Gastrocnemius medialis (tissue), 4 donors: ENCODE measurements at regions not wholly inside any gene's neighbourhood (a gene's known extent, or its start where the extent isn't known, plus 50 kb on each side); places are given as distances from the start of the nearest gene placed in this dataset.

Experiments
- POLR2A ChIP-seq, 2 donors: fragments of 450-650 bp; IDR thresholded peaks; one replicate each; pipeline ENCODE4 v1.6.1; 2017; ENCODE audit warnings: antibody characterized with exemption in 2 of 2, mild to moderate bottlenecking in 2 of 2, moderate library complexity in 2 of 2
- TF ChIP-seq, protein P1 (sequence below), 5 experiments: fragments of 450-650 bp in 3 of 5; fragments of 200-600 bp in 2 of 5; sonication (generic) in 2 of 5; IDR thresholded peaks in 4 of 5; conservative IDR thresholded peaks in 1 of 5; 1 replicate in 4 of 5; 2 replicates in 1 of 5; pipeline ENCODE4 v1.5.1; 2016 to 2019; ENCODE audit warnings: antibody characterized with exemption in 5 of 5, mild to moderate bottlenecking in 3 of 5, moderate library complexity in 3 of 5

DNA sequence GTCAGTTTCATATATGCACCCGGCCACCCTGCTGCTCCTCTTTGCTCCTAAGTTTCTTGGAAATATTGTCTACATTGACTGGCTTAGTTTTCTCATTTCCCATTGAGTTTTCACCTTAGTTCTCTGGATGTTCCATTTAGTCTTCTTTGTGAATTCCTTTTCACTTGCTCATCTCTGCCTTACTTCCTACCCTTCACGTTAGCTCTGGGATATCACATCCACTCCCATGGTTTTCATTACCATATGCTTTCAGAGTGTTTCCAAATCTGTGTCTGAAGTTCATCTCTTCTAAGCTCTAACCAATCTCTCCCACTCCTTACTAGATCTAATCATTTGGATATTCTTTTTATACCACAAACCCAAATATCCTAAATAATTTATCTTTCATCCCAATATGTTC lies 226.4 kb downstream of the FAM76B start:
- no peak for TF ChIP-seq POLR2A (IDR thresholded peaks at IDR 0.05)
- TF ChIP-seq, protein P1, sequence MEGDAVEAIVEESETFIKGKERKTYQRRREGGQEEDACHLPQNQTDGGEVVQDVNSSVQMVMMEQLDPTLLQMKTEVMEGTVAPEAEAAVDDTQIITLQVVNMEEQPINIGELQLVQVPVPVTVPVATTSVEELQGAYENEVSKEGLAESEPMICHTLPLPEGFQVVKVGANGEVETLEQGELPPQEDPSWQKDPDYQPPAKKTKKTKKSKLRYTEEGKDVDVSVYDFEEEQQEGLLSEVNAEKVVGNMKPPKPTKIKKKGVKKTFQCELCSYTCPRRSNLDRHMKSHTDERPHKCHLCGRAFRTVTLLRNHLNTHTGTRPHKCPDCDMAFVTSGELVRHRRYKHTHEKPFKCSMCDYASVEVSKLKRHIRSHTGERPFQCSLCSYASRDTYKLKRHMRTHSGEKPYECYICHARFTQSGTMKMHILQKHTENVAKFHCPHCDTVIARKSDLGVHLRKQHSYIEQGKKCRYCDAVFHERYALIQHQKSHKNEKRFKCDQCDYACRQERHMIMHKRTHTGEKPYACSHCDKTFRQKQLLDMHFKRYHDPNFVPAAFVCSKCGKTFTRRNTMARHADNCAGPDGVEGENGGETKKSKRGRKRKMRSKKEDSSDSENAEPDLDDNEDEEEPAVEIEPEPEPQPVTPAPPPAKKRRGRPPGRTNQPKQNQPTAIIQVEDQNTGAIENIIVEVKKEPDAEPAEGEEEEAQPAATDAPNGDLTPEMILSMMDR (IDR thresholded peaks at IDR 0.05 in 4 of 5, conservative IDR thresholded peaks at IDR 0.05 in 1 of 5) = no peak
